H1 (cell line): ENCODE measurements at regions not wholly inside any gene's neighbourhood (a gene's known extent, or its start where the extent isn't known, plus 50 kb on each side); places are given as distances from the start of the nearest gene placed in this dataset.

Experiments
- BACH1 ChIP-seq: IDR thresholded peaks from 2 replicates; pipeline ENCODE4 v1.6.1; 2012; ENCODE audit warnings: low read length, improper control_type of control experiment
- CREB1 ChIP-seq: IDR thresholded peaks from 2 replicates; pipeline ENCODE4 v1.6.1; 2012; ENCODE audit warnings: inconsistent platforms
- SAP30 ChIP-seq: fragments of 300-600 bp; sonication (generic); IDR thresholded peaks from 2 replicates; pipeline ENCODE4 v1.7.1; 2012; ENCODE audit warnings: low read length, moderate library complexity, mild to moderate bottlenecking, inconsistent platforms; ENCODE audit not compliant: insufficient read depth, insufficient replicate concordance
- SP2 ChIP-seq: IDR thresholded peaks from 2 replicates; pipeline ENCODE4 v1.6.1; 2012; ENCODE audit warnings: mild to moderate bottlenecking, low read length, inconsistent platforms
- TF ChIP-seq, protein P1 (sequence below): fragments of 300-600 bp; sonication (generic); IDR thresholded peaks from 2 replicates; pipeline ENCODE4 v1.7.1; 2012; ENCODE audit warnings: low read length, moderate library complexity, mild to moderate bottlenecking, inconsistent platforms; ENCODE audit not compliant: insufficient replicate concordance

DNA sequence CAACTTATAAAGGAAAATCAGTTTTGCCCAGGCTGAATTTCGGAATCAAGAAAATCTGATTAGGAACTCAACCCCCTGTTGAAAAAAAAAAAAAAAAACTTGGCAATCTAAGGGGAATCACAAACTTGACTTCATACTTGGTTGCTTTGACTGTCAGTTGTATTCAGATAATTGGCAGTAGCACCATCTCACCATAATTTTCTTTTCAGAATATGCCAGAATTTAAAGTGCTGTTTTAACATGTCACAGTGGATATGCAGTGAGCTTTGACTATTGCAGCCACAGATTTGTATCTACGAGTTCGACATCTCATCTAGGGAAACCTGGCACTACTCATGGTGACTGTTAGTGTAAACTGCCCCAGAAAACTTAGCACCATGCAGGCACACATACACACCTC is 761.4 kb upstream of the KLHL29 start (continued):
- TF ChIP-seq, protein P1, sequence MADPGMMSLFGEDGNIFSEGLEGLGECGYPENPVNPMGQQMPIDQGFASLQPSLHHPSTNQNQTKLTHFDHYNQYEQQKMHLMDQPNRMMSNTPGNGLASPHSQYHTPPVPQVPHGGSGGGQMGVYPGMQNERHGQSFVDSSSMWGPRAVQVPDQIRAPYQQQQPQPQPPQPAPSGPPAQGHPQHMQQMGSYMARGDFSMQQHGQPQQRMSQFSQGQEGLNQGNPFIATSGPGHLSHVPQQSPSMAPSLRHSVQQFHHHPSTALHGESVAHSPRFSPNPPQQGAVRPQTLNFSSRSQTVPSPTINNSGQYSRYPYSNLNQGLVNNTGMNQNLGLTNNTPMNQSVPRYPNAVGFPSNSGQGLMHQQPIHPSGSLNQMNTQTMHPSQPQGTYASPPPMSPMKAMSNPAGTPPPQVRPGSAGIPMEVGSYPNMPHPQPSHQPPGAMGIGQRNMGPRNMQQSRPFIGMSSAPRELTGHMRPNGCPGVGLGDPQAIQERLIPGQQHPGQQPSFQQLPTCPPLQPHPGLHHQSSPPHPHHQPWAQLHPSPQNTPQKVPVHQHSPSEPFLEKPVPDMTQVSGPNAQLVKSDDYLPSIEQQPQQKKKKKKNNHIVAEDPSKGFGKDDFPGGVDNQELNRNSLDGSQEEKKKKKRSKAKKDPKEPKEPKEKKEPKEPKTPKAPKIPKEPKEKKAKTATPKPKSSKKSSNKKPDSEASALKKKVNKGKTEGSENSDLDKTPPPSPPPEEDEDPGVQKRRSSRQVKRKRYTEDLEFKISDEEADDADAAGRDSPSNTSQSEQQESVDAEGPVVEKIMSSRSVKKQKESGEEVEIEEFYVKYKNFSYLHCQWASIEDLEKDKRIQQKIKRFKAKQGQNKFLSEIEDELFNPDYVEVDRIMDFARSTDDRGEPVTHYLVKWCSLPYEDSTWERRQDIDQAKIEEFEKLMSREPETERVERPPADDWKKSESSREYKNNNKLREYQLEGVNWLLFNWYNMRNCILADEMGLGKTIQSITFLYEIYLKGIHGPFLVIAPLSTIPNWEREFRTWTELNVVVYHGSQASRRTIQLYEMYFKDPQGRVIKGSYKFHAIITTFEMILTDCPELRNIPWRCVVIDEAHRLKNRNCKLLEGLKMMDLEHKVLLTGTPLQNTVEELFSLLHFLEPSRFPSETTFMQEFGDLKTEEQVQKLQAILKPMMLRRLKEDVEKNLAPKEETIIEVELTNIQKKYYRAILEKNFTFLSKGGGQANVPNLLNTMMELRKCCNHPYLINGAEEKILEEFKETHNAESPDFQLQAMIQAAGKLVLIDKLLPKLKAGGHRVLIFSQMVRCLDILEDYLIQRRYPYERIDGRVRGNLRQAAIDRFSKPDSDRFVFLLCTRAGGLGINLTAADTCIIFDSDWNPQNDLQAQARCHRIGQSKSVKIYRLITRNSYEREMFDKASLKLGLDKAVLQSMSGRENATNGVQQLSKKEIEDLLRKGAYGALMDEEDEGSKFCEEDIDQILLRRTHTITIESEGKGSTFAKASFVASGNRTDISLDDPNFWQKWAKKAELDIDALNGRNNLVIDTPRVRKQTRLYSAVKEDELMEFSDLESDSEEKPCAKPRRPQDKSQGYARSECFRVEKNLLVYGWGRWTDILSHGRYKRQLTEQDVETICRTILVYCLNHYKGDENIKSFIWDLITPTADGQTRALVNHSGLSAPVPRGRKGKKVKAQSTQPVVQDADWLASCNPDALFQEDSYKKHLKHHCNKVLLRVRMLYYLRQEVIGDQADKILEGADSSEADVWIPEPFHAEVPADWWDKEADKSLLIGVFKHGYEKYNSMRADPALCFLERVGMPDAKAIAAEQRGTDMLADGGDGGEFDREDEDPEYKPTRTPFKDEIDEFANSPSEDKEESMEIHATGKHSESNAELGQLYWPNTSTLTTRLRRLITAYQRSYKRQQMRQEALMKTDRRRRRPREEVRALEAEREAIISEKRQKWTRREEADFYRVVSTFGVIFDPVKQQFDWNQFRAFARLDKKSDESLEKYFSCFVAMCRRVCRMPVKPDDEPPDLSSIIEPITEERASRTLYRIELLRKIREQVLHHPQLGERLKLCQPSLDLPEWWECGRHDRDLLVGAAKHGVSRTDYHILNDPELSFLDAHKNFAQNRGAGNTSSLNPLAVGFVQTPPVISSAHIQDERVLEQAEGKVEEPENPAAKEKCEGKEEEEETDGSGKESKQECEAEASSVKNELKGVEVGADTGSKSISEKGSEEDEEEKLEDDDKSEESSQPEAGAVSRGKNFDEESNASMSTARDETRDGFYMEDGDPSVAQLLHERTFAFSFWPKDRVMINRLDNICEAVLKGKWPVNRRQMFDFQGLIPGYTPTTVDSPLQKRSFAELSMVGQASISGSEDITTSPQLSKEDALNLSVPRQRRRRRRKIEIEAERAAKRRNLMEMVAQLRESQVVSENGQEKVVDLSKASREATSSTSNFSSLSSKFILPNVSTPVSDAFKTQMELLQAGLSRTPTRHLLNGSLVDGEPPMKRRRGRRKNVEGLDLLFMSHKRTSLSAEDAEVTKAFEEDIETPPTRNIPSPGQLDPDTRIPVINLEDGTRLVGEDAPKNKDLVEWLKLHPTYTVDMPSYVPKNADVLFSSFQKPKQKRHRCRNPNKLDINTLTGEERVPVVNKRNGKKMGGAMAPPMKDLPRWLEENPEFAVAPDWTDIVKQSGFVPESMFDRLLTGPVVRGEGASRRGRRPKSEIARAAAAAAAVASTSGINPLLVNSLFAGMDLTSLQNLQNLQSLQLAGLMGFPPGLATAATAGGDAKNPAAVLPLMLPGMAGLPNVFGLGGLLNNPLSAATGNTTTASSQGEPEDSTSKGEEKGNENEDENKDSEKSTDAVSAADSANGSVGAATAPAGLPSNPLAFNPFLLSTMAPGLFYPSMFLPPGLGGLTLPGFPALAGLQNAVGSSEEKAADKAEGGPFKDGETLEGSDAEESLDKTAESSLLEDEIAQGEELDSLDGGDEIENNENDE = no peak
- no peak for TF ChIP-seq CREB1
- no peak for TF ChIP-seq SAP30
- no peak for TF ChIP-seq BACH1
- no peak for TF ChIP-seq SP2
